ENCODE measurements at regions not wholly inside any gene's neighbourhood (a gene's known extent, or its start where the extent isn't known, plus 50 kb on each side); places are given as distances from the start of the nearest gene placed in this dataset.

DNA sequence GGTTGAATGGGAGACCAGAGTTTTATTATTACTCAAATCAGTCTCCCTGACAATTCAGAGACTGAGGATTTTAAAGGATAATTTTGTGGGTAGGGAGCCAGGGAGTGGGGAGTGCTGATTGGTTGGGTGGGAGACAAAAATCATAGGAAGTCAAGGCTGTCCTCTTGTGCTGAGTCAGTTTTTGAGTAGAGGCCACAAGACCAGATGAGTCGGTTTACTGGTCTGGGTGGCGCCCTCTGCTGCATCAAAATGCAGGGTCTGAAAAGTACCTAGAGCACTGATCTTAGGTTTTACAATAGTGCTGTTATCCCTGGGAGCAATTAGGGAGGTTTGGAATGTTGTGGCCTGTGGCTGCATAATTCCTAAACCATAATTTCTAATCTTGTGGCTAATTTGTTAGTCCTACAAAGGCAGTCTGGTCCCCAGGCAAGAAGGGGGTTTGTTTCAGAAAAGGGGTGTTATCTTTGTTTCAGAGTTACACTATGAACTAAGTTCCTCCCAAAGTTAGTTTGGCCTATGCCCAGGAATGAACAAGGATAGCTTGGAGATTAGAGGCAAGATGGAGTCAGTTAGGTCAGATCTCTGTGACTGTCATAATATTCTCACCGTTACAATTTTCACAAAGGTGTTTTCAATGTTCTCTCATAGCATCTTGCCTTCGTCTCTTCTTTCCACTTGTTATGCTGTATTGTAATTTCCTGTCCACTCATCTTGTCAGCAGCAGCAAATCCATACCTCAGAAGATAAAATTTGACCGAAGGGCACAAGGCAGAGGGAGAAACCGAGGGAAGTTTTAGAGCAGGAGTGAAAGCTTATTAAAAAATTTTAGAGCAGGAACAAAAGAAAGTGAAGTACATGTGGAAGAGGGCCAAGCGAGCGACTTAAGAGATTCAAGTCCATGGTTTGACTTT is 59.2 kb upstream of the CLINT1 start:
- H3K4me3 Mint-ChIP-seq: peak overlapping the region in 3 of 4 donors; percentile 17 to 58 (median 46)
- peaks cover 23 to 34% (median 27%) of the 10 kb centered on the region in 4 donors for H3K4me1 Mint-ChIP-seq
- H3K36me3 ChIP-seq (ENCODE audit: control insufficient read depth, insufficient read depth, low read length): no peaks in the 10 kb centered on the region
- H3K4me1 ChIP-seq (ENCODE audit: control insufficient read depth, insufficient read depth, low read length, poor library complexity, severe bottlenecking): peaks cover 24% of the 10 kb centered on the region
- DNase-seq: peak; percentile 24 to 79 (median 32)
- peak overlapping the region; percentile 89 to 97 (median 97) for H3K27ac Mint-ChIP-seq
- H3K36me3 Mint-ChIP-seq: no peaks in the 10 kb centered on the region
- no peaks in the 10 kb centered on the region for H3K27me3 Mint-ChIP-seq
- H3K27ac ChIP-seq (ENCODE audit: insufficient read depth, low read length, poor library complexity, severe bottlenecking): peak overlapping the region; percentile 51
- no peaks in the 10 kb centered on the region for H3K9me3 ChIP-seq (ENCODE audit: control insufficient read depth in 2 of 2, low read length in 2 of 2)
- peak overlapping the region; percentile 60 for H3K4me3 ChIP-seq (ENCODE audit: low read depth, low read length)
- no peaks in the 10 kb centered on the region for H3K27me3 ChIP-seq (ENCODE audit: control insufficient read depth, insufficient read depth, low read length)
- ATAC-seq (ENCODE audit: low read depth in 2 of 2): peak; percentile 53 to 72
- no peaks in the 10 kb centered on the region for H3K9me3 Mint-ChIP-seq

GRCh38 chr5:157917491-157917890 is 58.5 kb upstream of the CLINT1 start:
- DNase-seq (peak in 1 of 3 donors; percentile 7), ATAC-seq (ENCODE audit: low read depth in 2 of 2) (no peak)
- Histone ChIP-seq H3K9me3 (ENCODE audit: control insufficient read depth in 2 of 2, low read length in 2 of 2) (no peaks in the 10 kb centered on the region), H3K36me3 (ENCODE audit: control insufficient read depth, insufficient read depth, low read length) (no peaks in the 10 kb centered on the region), H3K4me1 (ENCODE audit: control insufficient read depth, insufficient read depth, low read length, poor library complexity, severe bottlenecking) (peaks cover 24% of the 10 kb centered on the region), H3K27ac (ENCODE audit: insufficient read depth, low read length, poor library complexity, severe bottlenecking) (peak overlapping the region; percentile 25), H3K4me3 (ENCODE audit: low read depth, low read length) (no peak overlapping the region), H3K27me3 (ENCODE audit: control insufficient read depth, insufficient read depth, low read length) (no peaks in the 10 kb centered on the region)
- Mint-ChIP-seq H3K9me3 (no peaks in the 10 kb centered on the region), H3K27ac (peak overlapping the region in 2 of 3 donors; percentile 89 to 97), H3K27me3 (no peaks in the 10 kb centered on the region), H3K36me3 (no peaks in the 10 kb centered on the region), H3K4me3 (peak overlapping the region in 1 of 4 donors; percentile 9), H3K4me1 (peaks cover 23 to 34% (median 27%) of the 10 kb centered on the region in 4 donors)

DNA sequence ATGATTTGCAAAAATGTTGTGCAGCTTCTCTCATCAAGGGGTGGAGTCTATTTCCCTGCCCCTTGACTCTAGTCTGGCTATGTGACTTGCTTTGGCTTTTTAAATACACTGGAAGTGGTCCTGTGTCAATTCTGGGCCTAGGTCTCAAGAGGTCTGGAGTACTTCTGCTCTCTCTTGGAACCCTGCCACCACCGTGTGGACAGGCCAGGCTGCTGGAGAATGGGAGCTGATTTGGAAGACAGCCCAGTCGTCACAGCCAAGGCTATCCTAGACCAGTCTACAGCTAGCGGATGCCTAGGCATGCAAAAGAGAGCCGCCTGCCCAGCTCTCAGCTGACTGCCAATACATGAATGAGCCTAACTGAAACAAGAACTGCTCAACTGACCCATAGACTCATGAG is 56.7 kb upstream of the CLINT1 start:
- peaks cover 23 to 32% (median 27%) of the 10 kb centered on the region in 4 donors for H3K4me1 Mint-ChIP-seq
- H3K4me3 Mint-ChIP-seq: no peak overlapping the region
- no peaks in the 10 kb centered on the region for H3K36me3 ChIP-seq (ENCODE audit: control insufficient read depth, insufficient read depth, low read length)
- H3K27ac Mint-ChIP-seq: no peak overlapping the region
- no peaks in the 10 kb centered on the region for H3K9me3 Mint-ChIP-seq
- DNase-seq: no peak
- no peaks in the 10 kb centered on the region for H3K36me3 Mint-ChIP-seq
- H3K4me1 ChIP-seq (ENCODE audit: control insufficient read depth, insufficient read depth, low read length, poor library complexity, severe bottlenecking): peaks cover 24% of the 10 kb centered on the region
- H3K27me3 ChIP-seq (ENCODE audit: control insufficient read depth, insufficient read depth, low read length): no peaks in the 10 kb centered on the region
- ATAC-seq (ENCODE audit: low read depth in 2 of 2): no peak
- no peak overlapping the region for H3K4me3 ChIP-seq (ENCODE audit: low read depth, low read length)
- H3K27ac ChIP-seq (ENCODE audit: insufficient read depth, low read length, poor library complexity, severe bottlenecking): no peak overlapping the region
- H3K9me3 ChIP-seq (ENCODE audit: control insufficient read depth in 2 of 2, low read length in 2 of 2): no peaks in the 10 kb centered on the region
- peaks cover 5% of the 10 kb centered on the region for H3K27me3 Mint-ChIP-seq

DNA sequence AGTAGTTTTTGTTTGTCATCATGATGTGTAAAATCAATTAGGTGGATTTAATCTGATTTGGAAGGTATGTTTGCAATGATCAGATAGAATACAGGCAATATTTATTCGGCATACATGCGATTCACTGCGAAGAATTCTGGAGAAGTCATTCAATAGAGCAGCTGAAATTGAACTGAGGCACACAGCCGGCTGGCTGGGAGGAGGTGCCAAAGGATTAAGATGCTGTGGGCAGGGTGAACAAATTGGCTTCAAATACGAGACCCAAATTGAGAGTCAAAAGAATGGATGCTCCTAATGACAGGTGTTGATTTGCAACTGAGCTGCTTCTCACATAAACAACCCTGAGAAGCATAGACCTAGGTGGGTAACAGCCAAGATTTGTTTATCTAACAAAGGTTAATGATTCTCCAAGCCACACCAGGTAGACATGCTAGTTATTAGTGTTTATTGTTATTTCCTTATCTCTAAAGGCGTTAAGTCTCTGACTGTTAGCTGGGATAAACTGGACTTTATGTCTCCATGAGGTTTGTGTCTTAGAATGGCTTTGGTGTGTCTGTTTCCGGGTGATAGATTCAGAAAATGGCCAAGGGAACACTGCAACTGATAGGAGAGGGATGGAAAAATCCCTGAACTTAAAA is 55.3 kb upstream of the CLINT1 start:
- H3K36me3 ChIP-seq (ENCODE audit: control insufficient read depth, insufficient read depth, low read length): no peaks in the 10 kb centered on the region
- H3K27me3 ChIP-seq (ENCODE audit: control insufficient read depth, insufficient read depth, low read length): no peaks in the 10 kb centered on the region
- DNase-seq (no peak), ATAC-seq (ENCODE audit: low read depth in 2 of 2) (no peak)
- H3K4me1 Mint-ChIP-seq: peaks cover 17 to 21% (median 18%) of the 10 kb centered on the region in 4 donors
- no peak overlapping the region for H3K4me3 Mint-ChIP-seq
- H3K4me3 ChIP-seq (ENCODE audit: low read depth, low read length): no peak overlapping the region
- no peak overlapping the region for H3K27ac ChIP-seq (ENCODE audit: insufficient read depth, low read length, poor library complexity, severe bottlenecking)
- peaks cover 17% of the 10 kb centered on the region for H3K4me1 ChIP-seq (ENCODE audit: control insufficient read depth, insufficient read depth, low read length, poor library complexity, severe bottlenecking)
- H3K9me3 Mint-ChIP-seq: no peaks in the 10 kb centered on the region
- H3K27ac Mint-ChIP-seq: no peak overlapping the region
- peaks cover 11% of the 10 kb centered on the region for H3K27me3 Mint-ChIP-seq
- H3K36me3 Mint-ChIP-seq: no peaks in the 10 kb centered on the region
- no peaks in the 10 kb centered on the region for H3K9me3 ChIP-seq (ENCODE audit: control insufficient read depth in 2 of 2, low read length in 2 of 2)

- no peak for ATAC-seq (ENCODE audit: low read depth in 2 of 2)
- peaks cover 15% of the 10 kb centered on the region for H3K27me3 Mint-ChIP-seq
- H3K4me1 Mint-ChIP-seq: peaks cover 11 to 14% (median 11%) of the 10 kb centered on the region in 4 donors
These were observed 54.6 kb upstream of the CLINT1 start for GRCh38 chr5:157913575-157913974.

GRCh38 chr5:157912621-157913325 is 53.8 kb upstream of the CLINT1 start:
- no peak for ATAC-seq (ENCODE audit: low read depth in 2 of 2)
- Mint-ChIP-seq H3K4me3 (no peak overlapping the region), H3K27ac (no peak overlapping the region), H3K36me3 (no peaks in the 10 kb centered on the region), H3K4me1 (peaks cover 4 to 6% (median 4%) of the 10 kb centered on the region in 4 donors), H3K9me3 (no peaks in the 10 kb centered on the region), H3K27me3 (peaks cover 22% of the 10 kb centered on the region)
- Histone ChIP-seq H3K4me1 (ENCODE audit: control insufficient read depth, insufficient read depth, low read length, poor library complexity, severe bottlenecking) (peaks cover 2% of the 10 kb centered on the region), H3K27ac (ENCODE audit: insufficient read depth, low read length, poor library complexity, severe bottlenecking) (no peak overlapping the region), H3K36me3 (ENCODE audit: control insufficient read depth, insufficient read depth, low read length) (no peaks in the 10 kb centered on the region), H3K27me3 (ENCODE audit: control insufficient read depth, insufficient read depth, low read length) (no peaks in the 10 kb centered on the region), H3K9me3 (ENCODE audit: control insufficient read depth in 2 of 2, low read length in 2 of 2) (no peaks in the 10 kb centered on the region), H3K4me3 (ENCODE audit: low read depth, low read length) (no peak overlapping the region)
- no peak for DNase-seq

More at GRCh38 chr5:157913575-157913974, 54.6 kb upstream of the CLINT1 start:
- Histone ChIP-seq H3K4me1 (ENCODE audit: control insufficient read depth, insufficient read depth, low read length, poor library complexity, severe bottlenecking) (peaks cover 10% of the 10 kb centered on the region), H3K36me3 (ENCODE audit: control insufficient read depth, insufficient read depth, low read length) (no peaks in the 10 kb centered on the region), H3K9me3 (ENCODE audit: control insufficient read depth in 2 of 2, low read length in 2 of 2) (no peaks in the 10 kb centered on the region), H3K4me3 (ENCODE audit: low read depth, low read length) (no peak overlapping the region), H3K27me3 (ENCODE audit: control insufficient read depth, insufficient read depth, low read length) (no peaks in the 10 kb centered on the region), H3K27ac (ENCODE audit: insufficient read depth, low read length, poor library complexity, severe bottlenecking) (no peak overlapping the region)
- DNase-seq: no peak
- no peak overlapping the region for H3K27ac Mint-ChIP-seq
- H3K4me3 Mint-ChIP-seq: no peak overlapping the region
- no peaks in the 10 kb centered on the region for H3K9me3 Mint-ChIP-seq
- H3K36me3 Mint-ChIP-seq: no peaks in the 10 kb centered on the region

GRCh38 chr5:157911568-157911967 is 52.6 kb upstream of the CLINT1 start:
- DNase-seq (no peak), ATAC-seq (ENCODE audit: low read depth in 2 of 2) (no peak)
- H3K4me1 ChIP-seq (ENCODE audit: control insufficient read depth, insufficient read depth, low read length, poor library complexity, severe bottlenecking): no peaks in the 10 kb centered on the region
- Mint-ChIP-seq H3K4me3 (no peak overlapping the region), H3K27me3 (peaks cover 22% of the 10 kb centered on the region), H3K4me1 (no peaks in the 10 kb centered on the region), H3K36me3 (no peaks in the 10 kb centered on the region), H3K9me3 (no peaks in the 10 kb centered on the region), H3K27ac (no peak overlapping the region)
- H3K9me3 ChIP-seq (ENCODE audit: control insufficient read depth in 2 of 2, low read length in 2 of 2): no peaks in the 10 kb centered on the region
- no peaks in the 10 kb centered on the region for H3K36me3 ChIP-seq (ENCODE audit: control insufficient read depth, insufficient read depth, low read length)
- H3K27me3 ChIP-seq (ENCODE audit: control insufficient read depth, insufficient read depth, low read length): no peaks in the 10 kb centered on the region
- no peak overlapping the region for H3K4me3 ChIP-seq (ENCODE audit: low read depth, low read length)
- H3K27ac ChIP-seq (ENCODE audit: insufficient read depth, low read length, poor library complexity, severe bottlenecking): no peak overlapping the region

Measured in CD4-positive, CD25-positive, alpha-beta regulatory T cell (primary cell).